Cardiac muscle cell (in vitro differentiated cells and primary cell): ENCODE measurements at regions not wholly inside any gene's neighbourhood (a gene's known extent, or its start where the extent isn't known, plus 50 kb on each side); places are given as distances from the start of the nearest gene placed in this dataset.

ENCODE experiments used
- DNase-seq, 2 donors: peaks; one replicate each; pipeline versions ENCODE4 v3.0.0 to v3.0.0-alpha.2; 2010 to 2017; ENCODE audit warnings: low read depth in 1 of 2, low spot score in 1 of 2
- H3K27ac ChIP-seq: fragments of 200-600 bp; sonication (generic); 2 replicates; pipeline ENCODE4 v1.5.1; 2016
- H3K27me3 ChIP-seq: fragments of 200-600 bp; sonication (generic); 2 replicates; pipeline ENCODE4 v1.6.0; 2016; ENCODE audit warnings: control low read depth
- H3K36me3 ChIP-seq: fragments of 200-600 bp; sonication (generic); 2 replicates; pipeline ENCODE4 v1.5.1; 2016; ENCODE audit warnings: control low read depth
- H3K4me1 ChIP-seq: fragments of 200-600 bp; sonication (generic); 2 replicates; pipeline ENCODE4 v1.8.1; 2017; ENCODE audit warnings: low read depth, mild to moderate bottlenecking, mixed run types
- H3K4me3 ChIP-seq: fragments of 200-600 bp; sonication (generic); 2 replicates; pipeline ENCODE4 v1.5.1; 2016; ENCODE audit warnings: mild to moderate bottlenecking
- H3K9me3 ChIP-seq: fragments of 200-600 bp; sonication (generic); 2 replicates; pipeline ENCODE4 v1.5.1; 2017; ENCODE audit warnings: low read depth, mild to moderate bottlenecking, control low read depth
- CTCF ChIP-seq: IDR thresholded peaks from 2 replicates; pipeline ENCODE4 v1.5.1; 2012; ENCODE audit warnings: low read depth, mild to moderate bottlenecking, low read length

GRCh38 chr12:98220636-98221035 lies 294.8 kb upstream of the TMPO start:
- no peak for DNase-seq
- Histone ChIP-seq H3K27me3 (no peaks in the 10 kb centered on the region), H3K4me3 (no peak overlapping the region), H3K4me1 (no peaks in the 10 kb centered on the region), H3K36me3 (no peaks in the 10 kb centered on the region), H3K27ac (no peak overlapping the region), H3K9me3 (no peaks in the 10 kb centered on the region)
- no peak for TF ChIP-seq CTCF

GRCh38 chr12:98221243-98221808 lies 294.1 kb upstream of the TMPO start:
- no peaks in the 10 kb centered on the region for H3K4me1 ChIP-seq
- no peak for TF ChIP-seq CTCF
- H3K27me3 ChIP-seq, result no peaks in the 10 kb centered on the region
- H3K27ac ChIP-seq, result no peak overlapping the region
- no peaks in the 10 kb centered on the region for H3K36me3 ChIP-seq
- DNase-seq, result no peak
- H3K4me3 ChIP-seq, result no peak overlapping the region
- no peaks in the 10 kb centered on the region for H3K9me3 ChIP-seq

GRCh38 chr12:98222135-98222534 lies 293.3 kb upstream of the TMPO start:
- H3K27ac ChIP-seq, result no peak overlapping the region
- DNase-seq, result no peak
- H3K4me1 ChIP-seq, result no peaks in the 10 kb centered on the region
- no peaks in the 10 kb centered on the region for H3K27me3 ChIP-seq
- no peaks in the 10 kb centered on the region for H3K36me3 ChIP-seq
- no peaks in the 10 kb centered on the region for H3K9me3 ChIP-seq
- no peak overlapping the region for H3K4me3 ChIP-seq
- no peak for TF ChIP-seq CTCF

- Histone ChIP-seq H3K4me3 (no peak overlapping the region), H3K27ac (no peak overlapping the region), H3K9me3 (no peaks in the 10 kb centered on the region), H3K36me3 (no peaks in the 10 kb centered on the region), H3K4me1 (no peaks in the 10 kb centered on the region), H3K27me3 (no peaks in the 10 kb centered on the region)
- no peak for TF ChIP-seq CTCF
- no peak for DNase-seq
These were observed 290.7 kb upstream of the TMPO start for GRCh38 chr12:98224584-98225221.

- H3K27ac ChIP-seq, result no peak overlapping the region
- H3K27me3 ChIP-seq, result no peaks in the 10 kb centered on the region
- H3K9me3 ChIP-seq, result no peaks in the 10 kb centered on the region
- no peak overlapping the region for H3K4me3 ChIP-seq
- H3K4me1 ChIP-seq, result no peaks in the 10 kb centered on the region
- H3K36me3 ChIP-seq, result no peaks in the 10 kb centered on the region
- DNase-seq, result peak; percentile 19 to 39
- TF ChIP-seq CTCF, result peak; percentile 61
These were observed 288.2 kb upstream of the TMPO start for GRCh38 chr12:98227162-98227561.
